ENCODE measurements at regions not wholly inside any gene's neighbourhood (a gene's known extent, or its start where the extent isn't known, plus 50 kb on each side); places are given as distances from the start of the nearest gene placed in this dataset.

- Histone ChIP-seq H3K9me3 (ENCODE audit: low read depth) (no peaks in the 10 kb centered on the region), H3K4me3 (no peak overlapping the region), H3K27me3 (no peaks in the 10 kb centered on the region), H3K4me1 (ENCODE audit: insufficient read depth) (no peaks in the 10 kb centered on the region), H3K4me2 (no peak overlapping the region), H3K36me3 (replicated peaks; ENCODE audit: insufficient read depth, low read depth) (no peaks in the 10 kb centered on the region), H4K20me1 (ENCODE audit: insufficient read depth, poor library complexity, severe bottlenecking) (no peaks in the 10 kb centered on the region), H3K9me2 (replicated peaks; ENCODE audit: insufficient read depth) (no peaks in the 10 kb centered on the region), H3K27ac (no peak overlapping the region), H2AFZ (no peak overlapping the region), H3K79me2 (no peaks in the 10 kb centered on the region)
- no peak for DNase-seq (ENCODE audit: low spot score)
- WGBS (ENCODE audit: low lambda C conversion rate, missing lambda C conversion rate), result 84% methylated on average over 1 of the region's 1 CpG
- no peak for TF ChIP-seq EZH2phosphoT487 (IDR thresholded peaks at IDR 0.05; ENCODE audit: low read depth, severe bottlenecking, unreplicated experiment)
- TF ChIP-seq EZH2 (IDR thresholded peaks at IDR 0.05; ENCODE audit: borderline replicate concordance), result no peak
- no peak for TF ChIP-seq CTCF (IDR thresholded peaks at IDR 0.05; ENCODE audit: poor library complexity)
Observed at GRCh38 chr4:110967936-110968335, 345.1 kb upstream of the PITX2 start.

- H4K20me1 ChIP-seq (ENCODE audit: insufficient read depth, poor library complexity, severe bottlenecking), result no peaks in the 10 kb centered on the region
- H2AFZ ChIP-seq, result no peak overlapping the region
- H3K36me3 ChIP-seq (replicated peaks; ENCODE audit: insufficient read depth, low read depth), result no peaks in the 10 kb centered on the region
- no peaks in the 10 kb centered on the region for H3K9me3 ChIP-seq (ENCODE audit: low read depth)
- peak; percentile 70 for DNase-seq (ENCODE audit: low spot score)
- WGBS (ENCODE audit: low lambda C conversion rate, missing lambda C conversion rate), result 21% methylated on average over 3 of the region's 3 CpGs
- H3K79me2 ChIP-seq, result no peaks in the 10 kb centered on the region
- TF ChIP-seq CTCF (IDR thresholded peaks at IDR 0.05; ENCODE audit: poor library complexity), result peak; percentile 49
- no peak for TF ChIP-seq EZH2phosphoT487 (IDR thresholded peaks at IDR 0.05; ENCODE audit: low read depth, severe bottlenecking, unreplicated experiment)
- no peak overlapping the region for H3K27ac ChIP-seq
- H3K4me1 ChIP-seq (ENCODE audit: insufficient read depth), result no peaks in the 10 kb centered on the region
- H3K4me3 ChIP-seq, result no peak overlapping the region
- H3K27me3 ChIP-seq, result no peaks in the 10 kb centered on the region
- no peak overlapping the region for H3K4me2 ChIP-seq
- H3K9me2 ChIP-seq (replicated peaks; ENCODE audit: insufficient read depth), result no peaks in the 10 kb centered on the region
Observed at GRCh38 chr4:110970642-110971041, 347.8 kb upstream of the PITX2 start.

GRCh38 chr4:110975338-110975737, 352.5 kb upstream of the PITX2 start:
- H3K4me2 ChIP-seq, result no peak overlapping the region
- TF ChIP-seq EZH2phosphoT487 (IDR thresholded peaks at IDR 0.05; ENCODE audit: low read depth, severe bottlenecking, unreplicated experiment) (no peak), EZH2 (IDR thresholded peaks at IDR 0.05; ENCODE audit: borderline replicate concordance) (no peak), CTCF (IDR thresholded peaks at IDR 0.05; ENCODE audit: poor library complexity) (no peak)
- H3K9me3 ChIP-seq (ENCODE audit: low read depth), result no peaks in the 10 kb centered on the region
- 95% methylated on average over 6 of the region's 6 CpGs for WGBS (ENCODE audit: low lambda C conversion rate, missing lambda C conversion rate)
- H3K27me3 ChIP-seq, result no peaks in the 10 kb centered on the region
- H3K36me3 ChIP-seq (replicated peaks; ENCODE audit: insufficient read depth, low read depth), result no peaks in the 10 kb centered on the region
- H3K79me2 ChIP-seq, result no peaks in the 10 kb centered on the region
- H3K4me1 ChIP-seq (ENCODE audit: insufficient read depth), result no peaks in the 10 kb centered on the region
- DNase-seq (ENCODE audit: low spot score), result no peak
- H3K9me2 ChIP-seq (replicated peaks; ENCODE audit: insufficient read depth), result no peaks in the 10 kb centered on the region
- H3K4me3 ChIP-seq, result no peak overlapping the region
- no peak overlapping the region for H2AFZ ChIP-seq
- H4K20me1 ChIP-seq (ENCODE audit: insufficient read depth, poor library complexity, severe bottlenecking), result no peaks in the 10 kb centered on the region
- no peak overlapping the region for H3K27ac ChIP-seq

- Histone ChIP-seq H3K79me2 (no peaks in the 10 kb centered on the region), H3K27ac (no peak overlapping the region), H3K36me3 (replicated peaks; ENCODE audit: insufficient read depth, low read depth) (no peaks in the 10 kb centered on the region), H3K9me3 (ENCODE audit: low read depth) (no peaks in the 10 kb centered on the region), H3K4me3 (no peak overlapping the region), H2AFZ (no peak overlapping the region), H3K4me1 (ENCODE audit: insufficient read depth) (no peaks in the 10 kb centered on the region), H4K20me1 (ENCODE audit: insufficient read depth, poor library complexity, severe bottlenecking) (no peaks in the 10 kb centered on the region), H3K9me2 (replicated peaks; ENCODE audit: insufficient read depth) (no peaks in the 10 kb centered on the region), H3K27me3 (no peaks in the 10 kb centered on the region), H3K4me2 (no peak overlapping the region)
- 63% methylated on average over 2 of the region's 2 CpGs for WGBS (ENCODE audit: low lambda C conversion rate, missing lambda C conversion rate)
- no peak for DNase-seq (ENCODE audit: low spot score)
- TF ChIP-seq EZH2 (IDR thresholded peaks at IDR 0.05; ENCODE audit: borderline replicate concordance) (no peak), EZH2phosphoT487 (IDR thresholded peaks at IDR 0.05; ENCODE audit: low read depth, severe bottlenecking, unreplicated experiment) (no peak), CTCF (IDR thresholded peaks at IDR 0.05; ENCODE audit: poor library complexity) (no peak)
Observed at GRCh38 chr4:110977554-110977953, 354.7 kb upstream of the PITX2 start.
